SK-N-SH treated with all-trans-retinoic acid at 6 μM for 48 hours (cell line): ENCODE measurements at regions not wholly inside any gene's neighbourhood (a gene's known extent, or its start where the extent isn't known, plus 50 kb on each side); places are given as distances from the start of the nearest gene placed in this dataset.
"Not testable (repeated sequence)": the region's sequence is repeated elsewhere in the genome, so short reads cannot be mapped to it uniquely, and the experiment has no call there.

ENCODE experiments used
- ATAC-seq: fragments of 200-7000 bp; cut with Tn5 transposase; 3 replicates; pipeline ENCODE4 v1.9.1; 2020; ENCODE audit warnings: mild to moderate bottlenecking, moderate library complexity
- ARNTL ChIP-seq: fragments of 450-650 bp; formaldehyde crosslinking; IDR thresholded peaks from 2 replicates; pipeline ENCODE4 v1.5.0; 2020; ENCODE audit warnings: low read depth, mild to moderate bottlenecking, moderate library complexity, borderline replicate concordance
- BACH2 ChIP-seq: fragments of 250-450 bp; sonication (Bioruptor Pico); IDR thresholded peaks from 2 replicates; pipeline ENCODE4 v1.9.0; 2021; ENCODE audit warnings: mild to moderate bottlenecking, borderline replicate concordance
- CREB5 ChIP-seq: fragments of 250-450 bp; sonication (Bioruptor Pico); IDR thresholded peaks from 2 replicates; pipeline ENCODE4 v1.5.1; 2020; ENCODE audit warnings: low read depth, mild to moderate bottlenecking, moderate library complexity
- CSDC2 ChIP-seq: fragments of 250-450 bp; sonication (Bioruptor Pico); IDR thresholded peaks from 2 replicates; pipeline ENCODE4 v1.5.0; 2020; ENCODE audit warnings: mild to moderate bottlenecking, moderate library complexity
- ESRRG ChIP-seq: fragments of 250-450 bp; sonication (Bioruptor Pico); IDR thresholded peaks from 2 replicates; pipeline ENCODE4 v1.6.1; 2021; ENCODE audit warnings: mild to moderate bottlenecking
- ISL1 ChIP-seq: fragments of 250-450 bp; sonication (Bioruptor Pico); IDR thresholded peaks from 2 replicates; pipeline ENCODE4 v2.1.2; 2022; ENCODE audit warnings: mild to moderate bottlenecking, moderate library complexity
- OSR1 ChIP-seq: fragments of 250-450 bp; sonication (Bioruptor Pico); IDR thresholded peaks from 2 replicates; pipeline ENCODE4 v1.8.0; 2022; ENCODE audit warnings: moderate library complexity, mild to moderate bottlenecking, inconsistent platforms
- PATZ1 ChIP-seq: fragments of 250-450 bp; sonication (Bioruptor Pico); IDR thresholded peaks from 2 replicates; pipeline ENCODE4 v1.8.0; 2020; ENCODE audit warnings: mild to moderate bottlenecking, moderate library complexity, borderline replicate concordance
- POU6F1 ChIP-seq: fragments of 250-450 bp; sonication (Bioruptor Pico); IDR thresholded peaks from 2 replicates; pipeline ENCODE4 v1.8.0; 2021; ENCODE audit warnings: low read depth, mild to moderate bottlenecking, moderate library complexity, borderline replicate concordance
- SNAI2 ChIP-seq: fragments of 250-450 bp; sonication (Bioruptor Pico); IDR thresholded peaks from 2 replicates; pipeline ENCODE4 v1.5.0; 2020; ENCODE audit warnings: mild to moderate bottlenecking, moderate library complexity
- TCF4 ChIP-seq: fragments of 250-450 bp; sonication (Bioruptor Pico); IDR thresholded peaks from 2 replicates; pipeline ENCODE4 v1.8.0; 2021; ENCODE audit warnings: mild to moderate bottlenecking, moderate library complexity, borderline replicate concordance
- TOX ChIP-seq: fragments of 250-450 bp; sonication (Bioruptor Pico); IDR thresholded peaks from 2 replicates; pipeline ENCODE4 v1.8.0; 2021; ENCODE audit warnings: mild to moderate bottlenecking, moderate library complexity, borderline replicate concordance
- ZC3H10 ChIP-seq: fragments of 250-450 bp; sonication (Bioruptor Pico); IDR thresholded peaks from 2 replicates; pipeline ENCODE4 v1.5.1; 2021; ENCODE audit warnings: mild to moderate bottlenecking, moderate library complexity
- ZFP3 ChIP-seq: fragments of 250-450 bp; sonication (Bioruptor Pico); IDR thresholded peaks from 2 replicates; pipeline ENCODE4 v1.5.0; 2020; ENCODE audit warnings: mild to moderate bottlenecking, moderate library complexity
- ZFP30 ChIP-seq: fragments of 450-650 bp; formaldehyde crosslinking; IDR thresholded peaks from 2 replicates; pipeline ENCODE4 v1.5.0; 2022; ENCODE audit warnings: mild to moderate bottlenecking, moderate library complexity
- ZNF565 ChIP-seq: fragments of 450-650 bp; formaldehyde crosslinking; conservative IDR thresholded peaks from 2 replicates; pipeline ENCODE4 v1.5.0; 2020; ENCODE audit warnings: low read depth, mild to moderate bottlenecking, moderate library complexity
- ZNF70 ChIP-seq: fragments of 450-650 bp; formaldehyde crosslinking; IDR thresholded peaks from 2 replicates; pipeline ENCODE4 v1.5.0; 2020; ENCODE audit warnings: mild to moderate bottlenecking, moderate library complexity
- ZNF8 ChIP-seq: fragments of 450-650 bp; formaldehyde crosslinking; IDR thresholded peaks from 2 replicates; pipeline ENCODE4 v1.5.0; 2020; ENCODE audit warnings: mild to moderate bottlenecking, moderate library complexity

DNA sequence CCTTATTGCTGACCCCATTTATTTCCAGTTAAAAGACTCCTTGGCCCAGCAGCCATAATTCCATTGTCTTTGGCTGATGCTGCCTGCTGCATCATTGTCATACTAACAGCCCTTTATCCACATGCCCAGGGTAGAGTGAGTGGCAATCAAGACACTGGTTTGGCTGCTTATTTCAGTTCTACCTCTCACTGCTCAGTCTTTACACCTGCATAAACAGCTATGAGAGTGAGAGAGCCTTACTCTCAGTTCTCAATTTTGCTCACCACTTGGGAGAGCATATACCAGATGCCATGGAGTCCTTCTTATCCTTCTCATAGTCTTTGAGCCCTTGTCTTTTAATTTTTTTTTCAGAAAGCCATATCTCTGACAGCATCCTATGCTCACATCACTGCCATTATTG, 596.9 kb upstream of the CYLC2 start (continued):
- TF ChIP-seq OSR1 (CRISPR knock-in tag): no peak
- no peak for TF ChIP-seq BACH2 (CRISPR knock-in tag)
- no peak for TF ChIP-seq ESRRG
- TF ChIP-seq ISL1 (CRISPR knock-in tag): no peak

DNA sequence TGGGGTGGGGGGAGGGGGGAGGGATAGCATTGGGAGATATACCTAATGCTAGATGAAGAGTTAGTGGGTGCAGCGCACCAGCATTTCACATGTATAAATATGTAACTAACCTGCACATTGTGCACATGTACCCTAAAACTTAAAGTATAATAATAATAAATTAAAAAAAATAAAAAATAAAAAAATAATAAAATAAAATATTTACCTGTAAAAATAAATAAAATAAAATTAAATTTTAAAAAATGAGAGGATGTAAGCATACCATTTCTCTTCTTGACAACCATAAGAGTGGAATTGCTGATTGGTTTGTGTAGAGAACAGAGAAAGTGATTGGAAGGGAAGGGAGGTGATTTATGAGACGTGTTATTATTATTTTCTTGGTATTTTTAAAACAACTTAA, 609.5 kb upstream of the CYLC2 start:
- not testable (repeated sequence) for ATAC-seq

GRCh38 chr9:102362470-102363132, 624.2 kb upstream of the GRIN3A start:
- ATAC-seq: no peak
- no peak for TF ChIP-seq ZNF565 (CRISPR knock-in tag)
- TF ChIP-seq POU6F1: no peak
- TF ChIP-seq ZC3H10: no peak
- TF ChIP-seq CREB5 (CRISPR knock-in tag): no peak
- no peak for TF ChIP-seq ZFP3 (CRISPR knock-in tag)
- TF ChIP-seq PATZ1: no peak
- TF ChIP-seq CSDC2 (CRISPR knock-in tag): no peak

DNA sequence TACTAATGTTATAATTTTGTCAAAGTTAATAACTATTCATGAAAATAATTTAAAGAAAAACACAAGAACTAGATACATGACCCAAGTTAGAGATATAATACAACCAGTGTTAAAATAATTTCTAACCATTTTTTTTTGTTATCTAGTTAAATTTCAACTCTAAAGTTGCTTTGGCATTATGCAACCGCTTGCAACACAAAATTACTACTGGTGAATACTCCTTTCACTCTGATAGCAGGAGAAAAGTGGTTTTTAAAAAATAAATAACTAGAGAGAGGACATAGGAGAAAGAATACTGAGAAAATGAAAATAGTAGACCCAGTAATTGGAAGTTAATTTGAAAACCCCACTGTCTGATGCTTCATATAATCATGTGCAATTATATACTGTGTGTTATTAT, 622.4 kb upstream of the GRIN3A start:
- TF ChIP-seq ZNF565 (CRISPR knock-in tag): no peak
- TF ChIP-seq BACH2 (CRISPR knock-in tag): no peak
- TF ChIP-seq ZNF8 (CRISPR knock-in tag): no peak
- no peak for TF ChIP-seq TOX (CRISPR knock-in tag)
- ATAC-seq: no peak

DNA sequence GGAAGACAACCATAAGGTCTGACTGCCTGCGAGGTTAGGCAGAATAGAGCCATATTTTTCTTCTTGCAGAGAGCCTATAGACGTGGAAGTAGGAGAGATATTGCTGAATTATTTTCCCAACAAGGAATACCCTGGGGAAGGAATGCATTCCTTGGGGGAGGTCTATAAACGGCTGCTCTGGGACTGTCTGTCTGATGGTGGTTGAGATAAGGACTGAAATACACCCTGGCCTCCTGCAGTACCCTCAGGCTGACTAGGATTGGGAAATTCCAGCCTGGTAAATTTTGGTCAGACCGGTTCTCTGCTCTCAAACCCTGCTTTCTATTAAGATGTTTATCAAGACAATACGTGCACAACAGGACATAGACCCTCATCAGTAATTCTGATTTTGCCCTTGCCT, 617.5 kb upstream of the GRIN3A start:
- TF ChIP-seq ZNF8 (CRISPR knock-in tag): no peak
- TF ChIP-seq ISL1 (CRISPR knock-in tag): no peak
- TF ChIP-seq ZNF70: no peak
- ATAC-seq: no peak

DNA sequence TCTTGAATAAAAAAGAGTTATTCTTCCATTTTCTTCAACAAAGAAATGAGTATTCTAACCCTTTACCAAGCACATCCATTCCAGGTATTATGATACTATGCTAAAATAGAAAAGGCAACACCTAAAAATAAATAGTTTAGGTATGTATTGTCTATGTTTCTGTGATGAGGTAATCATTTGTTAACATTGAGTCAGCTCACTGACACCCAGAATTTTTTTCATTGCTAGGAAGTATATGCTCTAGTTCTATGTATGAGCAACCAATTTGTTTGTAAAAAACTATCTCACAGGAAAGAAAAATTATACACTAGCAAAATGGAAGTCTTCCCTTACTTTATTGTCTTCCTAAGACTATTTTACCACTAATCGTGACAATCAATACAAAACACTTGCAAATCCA, 615.6 kb upstream of the GRIN3A start:
- TF ChIP-seq SNAI2 (CRISPR knock-in tag) (no peak), TCF4 (no peak), ZFP3 (CRISPR knock-in tag) (no peak), ZC3H10 (no peak), ARNTL (CRISPR knock-in tag) (no peak), ZFP30 (no peak), TOX (CRISPR knock-in tag) (no peak), PATZ1 (no peak), ZNF8 (CRISPR knock-in tag) (no peak), BACH2 (CRISPR knock-in tag) (no peak)
- no peak for ATAC-seq

DNA sequence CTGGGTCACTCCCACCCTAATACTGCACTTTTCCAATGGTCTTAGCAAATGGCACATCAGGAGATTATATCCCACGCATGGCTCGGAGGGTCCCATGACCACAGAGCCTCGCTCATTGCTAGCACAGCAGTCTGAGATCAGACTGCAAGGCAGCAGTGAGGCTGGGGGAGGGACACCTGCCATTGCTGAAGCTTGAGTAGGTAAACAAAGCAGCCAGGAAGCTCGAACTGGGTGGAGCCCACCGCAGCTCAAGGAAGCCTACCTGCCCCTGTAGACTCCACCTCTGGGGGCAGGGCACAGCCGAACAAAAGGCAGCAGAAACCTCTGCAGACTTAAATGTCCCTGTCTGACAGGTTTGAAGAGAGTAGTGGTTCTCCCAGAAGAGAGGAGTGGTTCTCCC, 599.0 kb upstream of the GRIN3A start:
- not testable (repeated sequence) for ATAC-seq
